ENCODE measurements at regions not wholly inside any gene's neighbourhood (a gene's known extent, or its start where the extent isn't known, plus 50 kb on each side); places are given as distances from the start of the nearest gene placed in this dataset.
A peak's percentile ranks its signal among the peaks of the same experiment; 100 is the strongest.

GRCh38 chr1:75989121-75989520, 56.9 kb upstream of the ASB17 start:
- TF ChIP-seq EZH2phosphoT487 (IDR thresholded peaks at IDR 0.05; ENCODE audit: borderline replicate concordance) = no peak
- TF ChIP-seq CTCF (conservative IDR thresholded peaks at IDR 0.05; ENCODE audit: low read length) = no peak
- H3K36me3 ChIP-seq (ENCODE audit: insufficient read depth, low read length) = no peaks in the 10 kb centered on the region
- H3K9me3 ChIP-seq (ENCODE audit: insufficient read depth, low read depth, low read length) = no peaks in the 10 kb centered on the region
- H3K4me2 ChIP-seq (ENCODE audit: low read depth, low read length, poor library complexity, severe bottlenecking) = no peak overlapping the region
- no peaks in the 10 kb centered on the region for H3F3A ChIP-seq (ENCODE audit: low read depth)
- no peak overlapping the region for H2AFZ ChIP-seq (ENCODE audit: low read length)
- no peak overlapping the region for H3K4me3 ChIP-seq (ENCODE audit: low read length, poor library complexity, severe bottlenecking)
- no peaks in the 10 kb centered on the region for H3K4me1 ChIP-seq (ENCODE audit: insufficient read depth, low read length, poor library complexity, severe bottlenecking)
- no peaks in the 10 kb centered on the region for H3K79me2 ChIP-seq (ENCODE audit: insufficient read depth, low read length)
- no peaks in the 10 kb centered on the region for H4K20me1 ChIP-seq (ENCODE audit: insufficient read depth, low read length, poor library complexity, severe bottlenecking)
- no peaks in the 10 kb centered on the region for H3K9me2 ChIP-seq (replicated peaks; ENCODE audit: low read depth, low read length)
- no peaks in the 10 kb centered on the region for H3K27me3 ChIP-seq (ENCODE audit: insufficient read depth, low read length, poor library complexity, severe bottlenecking)
- H3K9ac ChIP-seq (ENCODE audit: low read depth, low read length, poor library complexity, severe bottlenecking) = no peak overlapping the region

GRCh38 chr1:75990686-75991085, 58.5 kb upstream of the ASB17 start:
- Histone ChIP-seq H3F3A (ENCODE audit: low read depth) (no peaks in the 10 kb centered on the region), H3K4me3 (ENCODE audit: low read length, poor library complexity, severe bottlenecking) (no peak overlapping the region), H3K9me2 (replicated peaks; ENCODE audit: low read depth, low read length) (no peaks in the 10 kb centered on the region), H3K4me2 (ENCODE audit: low read depth, low read length, poor library complexity, severe bottlenecking) (no peak overlapping the region), H2AFZ (ENCODE audit: low read length) (no peak overlapping the region), H3K9me3 (ENCODE audit: insufficient read depth, low read depth, low read length) (no peaks in the 10 kb centered on the region), H3K9ac (ENCODE audit: low read depth, low read length, poor library complexity, severe bottlenecking) (no peak overlapping the region), H3K27me3 (ENCODE audit: insufficient read depth, low read length, poor library complexity, severe bottlenecking) (no peaks in the 10 kb centered on the region), H3K4me1 (ENCODE audit: insufficient read depth, low read length, poor library complexity, severe bottlenecking) (no peaks in the 10 kb centered on the region), H3K79me2 (ENCODE audit: insufficient read depth, low read length) (no peaks in the 10 kb centered on the region), H3K36me3 (ENCODE audit: insufficient read depth, low read length) (no peaks in the 10 kb centered on the region), H4K20me1 (ENCODE audit: insufficient read depth, low read length, poor library complexity, severe bottlenecking) (no peaks in the 10 kb centered on the region)
- no peak for TF ChIP-seq EZH2phosphoT487 (IDR thresholded peaks at IDR 0.05; ENCODE audit: borderline replicate concordance)
- no peak for TF ChIP-seq CTCF (conservative IDR thresholded peaks at IDR 0.05; ENCODE audit: low read length)

- H3K4me1 ChIP-seq (ENCODE audit: insufficient read depth, low read length, poor library complexity, severe bottlenecking) = no peaks in the 10 kb centered on the region
- no peaks in the 10 kb centered on the region for H3K27me3 ChIP-seq (ENCODE audit: insufficient read depth, low read length, poor library complexity, severe bottlenecking)
- no peaks in the 10 kb centered on the region for H3K9me3 ChIP-seq (ENCODE audit: insufficient read depth, low read depth, low read length)
- H3K4me3 ChIP-seq (ENCODE audit: low read length, poor library complexity, severe bottlenecking) = no peak overlapping the region
- no peak overlapping the region for H2AFZ ChIP-seq (ENCODE audit: low read length)
- H3K36me3 ChIP-seq (ENCODE audit: insufficient read depth, low read length) = no peaks in the 10 kb centered on the region
- H4K20me1 ChIP-seq (ENCODE audit: insufficient read depth, low read length, poor library complexity, severe bottlenecking) = no peaks in the 10 kb centered on the region
- H3K9ac ChIP-seq (ENCODE audit: low read depth, low read length, poor library complexity, severe bottlenecking) = no peak overlapping the region
- TF ChIP-seq EZH2phosphoT487 (IDR thresholded peaks at IDR 0.05; ENCODE audit: borderline replicate concordance) (no peak), CTCF (conservative IDR thresholded peaks at IDR 0.05; ENCODE audit: low read length) (peak; percentile 92)
- H3K9me2 ChIP-seq (replicated peaks; ENCODE audit: low read depth, low read length) = no peaks in the 10 kb centered on the region
- H3F3A ChIP-seq (ENCODE audit: low read depth) = no peaks in the 10 kb centered on the region
- no peaks in the 10 kb centered on the region for H3K79me2 ChIP-seq (ENCODE audit: insufficient read depth, low read length)
- H3K4me2 ChIP-seq (ENCODE audit: low read depth, low read length, poor library complexity, severe bottlenecking) = no peak overlapping the region
Measured at GRCh38 chr1:75991497-75992114, 59.4 kb upstream of the ASB17 start.

All from Loucy (cell line).